Fibroblast of upper back skin (primary cell): ENCODE measurements at regions not wholly inside any gene's neighbourhood (a gene's known extent, or its start where the extent isn't known, plus 50 kb on each side); places are given as distances from the start of the nearest gene placed in this dataset.
"Not testable (repeated sequence)": the region's sequence is repeated elsewhere in the genome, so short reads cannot be mapped to it uniquely, and the experiment has no call there.

Experiments used
- DNase-seq: peaks from one replicate; pipeline ENCODE4 v3.0.0-alpha.2; 2013

- not testable (repeated sequence) for DNase-seq
Measured at GRCh38 chr5:106979178-106979577, 691.6 kb downstream of the EFNA5 start.

DNA sequence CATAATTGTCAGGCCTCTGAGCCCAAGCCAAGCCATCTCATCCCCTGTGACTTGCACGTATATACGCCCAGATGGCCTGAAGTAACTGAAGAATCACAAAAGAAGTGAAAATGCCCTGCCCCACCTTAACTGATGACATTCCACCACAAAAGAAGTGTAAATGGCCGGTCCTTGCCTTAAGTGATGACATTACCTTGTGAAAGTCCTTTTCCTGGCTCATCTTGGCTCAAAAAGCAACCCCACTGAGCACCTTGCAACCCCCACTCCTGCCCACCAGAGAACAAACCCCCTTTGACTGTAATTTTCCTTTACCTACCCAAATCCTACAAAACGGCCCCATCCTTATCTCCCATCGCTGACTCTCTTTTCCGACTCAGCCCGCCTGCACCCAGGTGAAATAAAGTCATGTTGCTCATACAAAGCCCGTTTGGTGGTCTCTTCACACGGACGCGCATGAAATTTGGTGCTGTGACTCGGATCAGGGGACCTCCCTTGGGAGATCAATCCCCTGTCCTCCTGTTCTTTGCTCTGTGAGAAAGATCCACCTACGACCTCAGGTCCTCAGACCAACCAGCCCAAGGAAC is 692.1 kb downstream of the EFNA5 start:
- not testable (repeated sequence) for DNase-seq

GRCh38 chr5:106976363-106976762 is 694.4 kb downstream of the EFNA5 start:
- DNase-seq, result no peak

- DNase-seq, result no peak
Measured at GRCh38 chr5:106974272-106974671, 696.5 kb downstream of the EFNA5 start.

DNA sequence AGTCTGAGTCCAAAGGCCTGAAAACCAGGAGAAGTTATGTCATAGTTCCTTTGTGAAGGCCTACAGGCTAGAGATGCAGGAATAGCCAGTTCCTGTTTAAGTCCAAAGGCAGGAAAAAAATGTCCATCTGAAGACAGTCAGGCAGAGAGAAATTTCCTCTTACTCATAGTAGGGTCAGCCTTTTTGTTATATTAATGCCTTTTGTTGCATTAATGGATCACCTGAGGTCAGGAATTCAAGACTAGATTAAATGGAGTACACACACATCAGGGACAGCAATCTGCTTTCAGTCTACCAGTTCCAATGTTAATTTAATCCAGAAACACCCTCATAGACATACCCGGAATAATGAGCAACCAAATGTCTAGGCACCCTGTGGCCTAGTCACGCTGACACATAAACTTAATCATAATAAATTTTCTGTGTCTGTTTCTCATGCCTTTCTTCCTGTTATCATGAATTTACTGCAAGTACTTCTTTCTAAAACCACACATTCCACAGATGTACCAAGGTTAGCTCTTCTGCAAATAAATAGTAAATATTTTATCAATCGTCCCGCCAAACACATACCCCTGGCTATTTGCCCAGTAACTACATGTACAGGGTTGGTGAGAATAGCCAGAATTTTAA is 703.9 kb downstream of the EFNA5 start:
- peak; percentile 9 for DNase-seq

DNA sequence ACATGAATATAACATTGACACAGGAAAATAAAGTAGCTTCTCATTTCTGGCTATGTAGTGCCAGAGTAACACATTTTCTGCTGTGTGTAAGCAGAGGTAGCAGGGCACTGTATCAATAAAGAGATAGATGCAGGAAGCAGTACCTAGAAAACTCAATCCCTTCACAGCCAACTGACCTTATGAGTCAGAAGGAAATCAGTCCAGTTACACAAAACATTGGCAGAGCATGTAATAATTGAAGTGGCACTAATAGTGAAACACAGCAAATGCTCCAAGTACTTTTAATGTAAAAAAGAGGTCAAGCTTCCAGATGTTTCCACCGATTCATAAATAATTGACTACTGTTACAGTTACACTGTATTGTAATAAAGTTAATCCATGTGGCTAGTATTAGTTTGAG is 706.6 kb downstream of the EFNA5 start:
- peak; percentile 8 for DNase-seq

DNA sequence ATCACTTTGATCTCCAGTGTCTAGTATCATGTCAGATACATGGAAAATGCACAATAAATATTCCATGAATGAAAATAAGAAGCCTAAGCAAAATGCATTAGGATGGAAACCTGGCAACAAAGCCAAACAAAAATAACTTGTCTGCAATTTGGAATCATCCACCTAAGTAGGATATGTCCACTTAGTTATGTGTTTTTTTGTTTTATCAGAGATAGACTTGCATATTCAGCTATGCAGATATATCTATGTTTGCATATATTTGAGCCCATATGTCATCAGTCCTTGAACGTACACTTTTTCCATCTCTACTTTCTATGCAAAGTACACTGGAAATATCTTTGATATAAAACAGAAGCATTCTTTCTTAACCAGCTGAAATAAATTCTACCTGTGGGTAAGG is 707.1 kb downstream of the EFNA5 start:
- no peak for DNase-seq

DNA sequence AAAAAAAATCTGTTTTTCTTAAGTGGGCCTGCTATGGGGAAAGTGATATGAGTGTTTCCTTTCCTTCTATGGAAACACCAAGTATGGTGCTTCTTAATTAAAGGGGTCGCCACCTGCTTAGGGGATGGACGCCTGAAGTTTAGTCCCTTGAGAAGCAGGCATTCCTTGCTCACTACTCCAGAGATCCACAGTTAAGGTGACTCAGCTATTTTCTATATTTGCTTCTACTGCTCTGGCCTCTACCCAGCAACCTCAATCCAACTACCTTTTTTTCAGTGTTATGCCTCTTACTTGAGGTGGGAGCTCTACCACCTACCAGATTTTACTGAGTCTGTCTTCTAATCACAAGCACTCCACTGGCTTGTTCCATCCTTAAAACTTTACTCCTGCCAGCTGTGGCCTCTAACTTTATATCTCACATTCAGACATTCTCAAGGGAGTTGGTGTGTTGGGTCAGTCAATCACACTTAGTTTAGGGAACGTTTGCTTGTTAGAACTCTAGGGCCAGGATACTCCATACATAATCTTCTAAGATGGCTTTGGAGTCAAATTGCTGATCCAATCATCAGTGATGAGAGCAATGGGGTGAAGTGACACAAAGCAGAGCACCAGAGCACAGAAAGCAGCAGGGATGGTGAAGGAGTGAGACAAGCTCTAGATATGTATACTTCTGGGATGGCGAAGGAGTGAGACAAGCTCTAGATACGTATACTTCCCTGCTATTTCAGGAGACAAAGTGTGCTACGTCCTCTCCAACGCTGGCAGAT is 708.1 kb downstream of the EFNA5 start:
- DNase-seq, result no peak

- DNase-seq, result peak; percentile 24
Measured at GRCh38 chr5:106959387-106959786, 711.4 kb downstream of the EFNA5 start.

GRCh38 chr5:106957336-106957735 is 713.4 kb downstream of the EFNA5 start:
- no peak for DNase-seq

DNA sequence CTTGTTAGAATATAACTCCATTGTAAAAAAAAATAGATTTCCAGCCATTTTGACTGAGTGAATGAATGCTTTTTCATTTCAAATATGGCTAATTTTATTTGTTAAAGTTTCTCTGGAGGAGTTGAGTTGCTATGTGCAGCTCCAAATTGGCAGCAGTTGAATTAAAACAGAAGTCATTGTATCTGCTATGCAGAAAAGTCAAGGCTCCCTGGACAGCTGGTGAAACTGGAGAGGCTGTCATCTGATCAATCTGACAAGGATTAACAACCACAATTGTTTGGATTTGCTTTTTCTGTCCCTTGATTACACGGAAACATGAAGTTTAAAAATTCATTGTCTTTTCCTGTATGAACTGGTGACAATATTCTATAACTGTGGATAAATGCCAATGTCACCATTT is 713.9 kb downstream of the EFNA5 start:
- DNase-seq, result no peak

DNA sequence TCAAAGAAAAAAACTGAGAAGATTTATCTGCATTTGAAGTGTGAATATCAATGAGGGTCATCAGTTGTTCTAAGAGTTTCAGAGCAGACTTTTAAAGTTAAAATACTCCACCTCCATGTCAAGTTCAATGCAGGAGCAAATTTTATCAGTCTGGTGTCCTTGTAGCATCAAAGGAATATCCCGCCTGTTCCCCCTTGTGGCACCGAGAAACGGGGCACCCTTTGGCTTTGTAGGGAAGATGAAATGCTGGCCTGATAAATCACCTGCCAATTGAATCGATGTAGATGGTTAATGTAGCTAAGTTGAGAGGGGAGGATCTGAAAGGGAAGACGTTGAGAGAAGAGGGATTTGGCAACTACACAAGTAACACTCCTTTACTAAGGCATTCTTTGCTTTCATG is 714.5 kb downstream of the EFNA5 start:
- no peak for DNase-seq

DNA sequence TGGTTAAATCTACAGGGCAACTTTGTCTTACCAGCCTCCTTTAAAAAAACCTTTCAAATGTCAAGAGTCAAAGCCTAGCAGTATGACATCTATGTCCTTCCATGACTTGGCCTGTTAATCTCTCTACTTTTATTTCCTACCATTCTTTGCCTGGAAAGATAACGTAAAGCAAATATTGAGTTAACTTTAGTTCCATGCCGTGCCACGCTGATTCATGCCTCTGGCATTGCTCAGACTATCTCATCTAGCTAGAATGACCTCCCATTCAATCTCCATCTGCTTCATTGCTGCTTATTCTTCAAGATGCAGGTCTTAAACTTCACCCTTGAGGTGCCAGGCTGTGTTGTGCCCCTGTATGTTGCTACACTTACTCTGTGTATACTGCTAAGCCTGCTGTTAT is 729.8 kb downstream of the EFNA5 start:
- DNase-seq, result no peak

GRCh38 chr5:106940301-106940846 is 730.4 kb downstream of the EFNA5 start:
- DNase-seq, result no peak

DNA sequence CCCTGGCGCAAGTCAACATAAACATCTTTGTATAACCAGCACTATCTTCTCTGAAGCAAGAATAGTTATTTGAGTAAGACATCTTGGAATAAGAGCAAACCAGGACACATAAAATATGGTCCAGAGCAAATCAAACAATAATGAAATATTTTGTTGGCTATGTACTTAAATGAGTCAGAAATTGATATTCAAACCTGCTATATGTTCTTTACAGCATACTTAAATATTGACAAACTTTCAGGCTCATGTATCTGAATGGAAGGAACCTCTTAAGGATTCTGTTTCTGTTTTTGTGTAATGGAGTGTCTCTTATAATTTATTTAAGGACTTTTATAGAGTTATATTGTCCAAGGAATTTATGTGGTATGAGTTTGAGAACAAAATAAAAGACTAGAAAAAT is 747.3 kb downstream of the EFNA5 start:
- DNase-seq, result no peak

DNA sequence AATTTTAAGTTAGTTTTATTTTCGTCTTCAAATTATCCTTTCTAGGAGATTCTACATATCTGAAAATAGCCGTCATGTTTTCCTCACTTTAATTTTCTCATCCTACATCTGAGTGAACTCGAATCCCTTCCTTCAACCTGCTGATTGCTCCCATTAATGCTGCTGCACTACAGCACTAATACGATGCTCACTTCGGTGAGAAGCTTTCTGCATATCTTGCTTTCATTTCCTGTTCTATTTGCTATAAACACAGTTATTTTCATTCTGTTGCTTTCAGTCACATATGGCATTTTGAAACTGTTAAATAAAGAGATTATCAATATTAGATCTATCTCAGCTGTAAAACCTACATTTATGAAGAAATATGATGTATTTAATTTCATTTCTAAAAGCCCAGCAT is 749.2 kb downstream of the EFNA5 start:
- DNase-seq, result no peak

- no peak for DNase-seq
Measured at GRCh38 chr5:106910486-106910885, 760.3 kb downstream of the EFNA5 start.

- no peak for DNase-seq
Measured at GRCh38 chr5:106909716-106910115, 761.0 kb downstream of the EFNA5 start.

DNA sequence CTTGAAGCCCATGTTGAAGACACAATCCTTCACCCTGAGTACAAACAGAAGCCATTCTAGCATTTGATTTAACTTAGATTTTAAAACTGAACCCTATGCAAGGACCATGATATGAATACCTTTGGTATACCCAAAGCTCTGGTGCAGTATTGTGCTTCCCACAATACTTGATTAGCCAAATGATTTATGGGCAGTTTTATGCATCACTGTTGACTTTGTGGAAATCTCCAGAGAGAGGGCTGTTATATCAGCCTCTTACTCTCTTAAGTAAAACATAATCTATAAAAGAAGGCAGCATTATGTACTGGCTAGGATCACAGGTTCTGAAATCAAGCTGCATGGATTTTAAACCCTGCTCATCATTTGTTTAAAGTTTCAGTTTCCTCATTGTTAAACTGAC is 762.8 kb downstream of the EFNA5 start:
- no peak for DNase-seq

DNA sequence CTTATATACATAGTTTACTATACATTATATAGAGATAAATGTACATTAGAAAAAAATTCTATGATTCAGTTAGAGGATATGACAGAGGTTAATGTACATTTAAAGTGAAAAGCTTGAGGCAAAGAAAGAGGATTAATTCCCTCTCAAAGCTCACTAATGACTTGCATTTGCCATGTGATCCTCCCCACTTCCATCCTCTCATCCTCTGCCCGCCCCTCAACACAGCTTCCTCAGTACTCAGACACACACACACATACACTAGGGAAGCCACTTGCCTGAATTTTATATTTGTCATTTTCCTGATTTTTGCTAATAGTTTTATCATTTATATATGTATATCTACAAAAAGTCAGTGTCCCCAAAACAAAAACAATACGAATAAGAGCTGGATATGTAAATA is 764.5 kb downstream of the EFNA5 start:
- DNase-seq, result no peak

- DNase-seq, result peak; percentile 28
Measured at GRCh38 chr5:106894964-106895363, 775.8 kb downstream of the EFNA5 start.

DNA sequence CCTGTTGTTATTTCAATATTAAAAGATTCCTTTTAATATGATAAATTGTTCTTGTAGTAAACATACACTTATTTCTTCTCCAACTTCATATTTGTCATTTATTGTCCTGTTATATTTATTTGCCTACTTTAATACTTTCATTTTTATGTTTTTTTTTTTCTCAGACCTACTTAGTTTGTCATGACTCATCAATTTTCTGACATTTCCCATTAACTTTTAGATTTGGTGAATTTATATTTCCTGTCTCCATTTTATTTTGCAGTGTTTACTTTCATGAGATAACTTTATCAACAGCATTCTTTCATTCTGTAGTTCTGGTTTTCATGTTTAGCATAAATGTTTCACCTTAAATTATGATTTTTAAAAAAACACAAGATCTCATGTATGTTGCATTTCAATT is 788.7 kb downstream of the EFNA5 start:
- no peak for DNase-seq

DNA sequence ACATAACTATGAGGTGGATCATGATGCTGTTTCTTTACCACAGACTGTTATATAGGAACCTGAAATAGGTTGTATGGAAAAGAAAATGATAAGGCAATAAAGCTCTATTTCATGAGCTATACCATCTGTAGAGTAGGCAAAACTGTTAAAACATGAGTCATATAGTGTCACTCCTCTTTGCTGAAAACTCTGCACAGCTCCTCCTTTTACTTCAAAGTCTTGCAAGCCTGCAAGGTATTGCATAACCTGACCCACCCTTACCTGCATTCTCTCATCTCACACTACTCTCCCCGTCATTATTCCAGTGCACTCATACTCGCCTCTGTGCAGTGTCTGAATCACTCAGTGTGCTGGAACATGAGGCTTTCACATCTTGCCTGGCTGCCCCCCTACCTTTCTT is 790.1 kb downstream of the EFNA5 start:
- no peak for DNase-seq

DNA sequence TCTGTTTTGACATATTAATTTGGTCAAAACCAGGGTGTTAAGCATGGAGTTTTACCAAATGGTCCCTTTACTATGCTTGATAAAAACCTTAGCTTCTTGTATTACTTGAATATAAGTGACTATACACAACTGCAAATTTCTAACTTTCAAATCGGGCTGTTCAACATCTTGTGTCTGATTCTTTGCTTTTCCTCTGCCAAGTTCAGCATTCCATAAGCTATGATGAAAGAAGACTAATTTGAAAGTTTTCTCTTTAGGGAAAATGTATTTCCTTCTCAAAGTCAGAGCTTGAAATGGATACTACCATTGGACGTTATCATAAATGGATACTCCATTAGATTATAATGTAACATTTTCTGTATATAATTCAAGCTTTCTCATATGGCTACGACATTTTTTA is 792.9 kb downstream of the EFNA5 start:
- DNase-seq, result peak; percentile 6
